ENCODE measurements at regions not wholly inside any gene's neighbourhood (a gene's known extent, or its start where the extent isn't known, plus 50 kb on each side); places are given as distances from the start of the nearest gene placed in this dataset.

GRCh38 chr17:13727441-13728171 is 125.9 kb upstream of the HS3ST3A1 start:
- TF ChIP-seq CTCF (conservative IDR thresholded peaks at IDR 0.05) (no peak), ZFX (IDR thresholded peaks at IDR 0.05) (no peak)

All from C4-2B (cell line).